ENCODE measurements at regions not wholly inside any gene's neighbourhood (a gene's known extent, or its start where the extent isn't known, plus 50 kb on each side); places are given as distances from the start of the nearest gene placed in this dataset.

DNA sequence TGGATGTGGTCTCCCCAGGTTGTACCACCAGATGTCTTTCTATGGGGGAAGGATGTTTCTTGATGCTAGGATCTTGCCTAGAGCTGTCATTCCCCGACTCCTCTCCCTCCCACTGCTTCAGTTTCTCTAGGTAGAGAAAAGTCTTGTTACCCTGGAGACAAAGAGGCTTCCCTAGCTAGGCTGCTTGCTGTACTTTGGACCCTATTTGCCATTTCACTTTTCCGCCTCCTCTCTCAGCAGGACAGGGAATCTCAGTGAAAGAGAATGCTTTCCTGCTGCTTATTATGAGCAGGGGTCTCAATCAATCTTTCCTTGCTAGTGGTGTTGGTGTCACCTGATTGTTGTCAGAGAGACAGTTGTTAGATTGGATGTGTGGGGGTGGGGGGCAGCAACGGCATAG, 818.8 kb upstream of the GYPC start:
- H3K4me1 Mint-ChIP-seq (ENCODE audit: unreplicated experiment), result no peaks in the 10 kb centered on the region
- H3K9me3 Mint-ChIP-seq (ENCODE audit: unreplicated experiment), result no peaks in the 10 kb centered on the region
- no peak overlapping the region for H3K27ac Mint-ChIP-seq (ENCODE audit: unreplicated experiment)
- no peaks in the 10 kb centered on the region for H3K27me3 Mint-ChIP-seq (ENCODE audit: unreplicated experiment)
- no peak overlapping the region for H3K4me3 Mint-ChIP-seq (ENCODE audit: unreplicated experiment)
- TF ChIP-seq, protein P1, sequence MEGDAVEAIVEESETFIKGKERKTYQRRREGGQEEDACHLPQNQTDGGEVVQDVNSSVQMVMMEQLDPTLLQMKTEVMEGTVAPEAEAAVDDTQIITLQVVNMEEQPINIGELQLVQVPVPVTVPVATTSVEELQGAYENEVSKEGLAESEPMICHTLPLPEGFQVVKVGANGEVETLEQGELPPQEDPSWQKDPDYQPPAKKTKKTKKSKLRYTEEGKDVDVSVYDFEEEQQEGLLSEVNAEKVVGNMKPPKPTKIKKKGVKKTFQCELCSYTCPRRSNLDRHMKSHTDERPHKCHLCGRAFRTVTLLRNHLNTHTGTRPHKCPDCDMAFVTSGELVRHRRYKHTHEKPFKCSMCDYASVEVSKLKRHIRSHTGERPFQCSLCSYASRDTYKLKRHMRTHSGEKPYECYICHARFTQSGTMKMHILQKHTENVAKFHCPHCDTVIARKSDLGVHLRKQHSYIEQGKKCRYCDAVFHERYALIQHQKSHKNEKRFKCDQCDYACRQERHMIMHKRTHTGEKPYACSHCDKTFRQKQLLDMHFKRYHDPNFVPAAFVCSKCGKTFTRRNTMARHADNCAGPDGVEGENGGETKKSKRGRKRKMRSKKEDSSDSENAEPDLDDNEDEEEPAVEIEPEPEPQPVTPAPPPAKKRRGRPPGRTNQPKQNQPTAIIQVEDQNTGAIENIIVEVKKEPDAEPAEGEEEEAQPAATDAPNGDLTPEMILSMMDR (IDR thresholded peaks at IDR 0.05; ENCODE audit: unreplicated experiment), result no peak
- no peak for DNase-seq (ENCODE audit: low spot score)
- H3K36me3 Mint-ChIP-seq (ENCODE audit: low read depth, unreplicated experiment), result no peaks in the 10 kb centered on the region

- Mint-ChIP-seq H3K9me3 (ENCODE audit: unreplicated experiment) (no peaks in the 10 kb centered on the region), H3K4me3 (ENCODE audit: unreplicated experiment) (no peak overlapping the region), H3K36me3 (ENCODE audit: low read depth, unreplicated experiment) (no peaks in the 10 kb centered on the region), H3K27me3 (ENCODE audit: unreplicated experiment) (no peaks in the 10 kb centered on the region), H3K27ac (ENCODE audit: unreplicated experiment) (no peak overlapping the region), H3K4me1 (ENCODE audit: unreplicated experiment) (no peaks in the 10 kb centered on the region)
- no peak for DNase-seq (ENCODE audit: low spot score)
- TF ChIP-seq, protein P1 (IDR thresholded peaks at IDR 0.05; ENCODE audit: unreplicated experiment), result no peak
These were observed 818.3 kb upstream of the GYPC start for GRCh38 chr2:125837611-125838010.

DNA sequence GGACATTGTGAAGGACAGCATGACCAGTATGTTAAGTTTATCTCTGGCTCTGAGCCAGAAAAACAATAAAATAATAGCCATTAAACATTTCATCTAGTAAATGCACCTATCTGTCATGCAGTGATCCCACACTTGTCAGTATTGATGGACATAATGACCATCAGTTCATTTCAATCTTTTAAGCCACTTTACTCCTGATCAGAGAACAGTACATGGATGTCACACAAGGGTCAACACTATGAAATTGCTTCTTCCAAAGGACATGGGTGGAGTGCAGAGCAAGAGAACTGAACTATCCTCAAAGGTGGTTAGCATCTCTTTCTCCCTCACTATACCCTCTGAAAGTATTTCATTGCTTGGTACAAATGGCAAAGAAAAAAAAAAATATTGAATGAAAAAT, 816.0 kb upstream of the GYPC start:
- DNase-seq (ENCODE audit: low spot score), result no peak

DNA sequence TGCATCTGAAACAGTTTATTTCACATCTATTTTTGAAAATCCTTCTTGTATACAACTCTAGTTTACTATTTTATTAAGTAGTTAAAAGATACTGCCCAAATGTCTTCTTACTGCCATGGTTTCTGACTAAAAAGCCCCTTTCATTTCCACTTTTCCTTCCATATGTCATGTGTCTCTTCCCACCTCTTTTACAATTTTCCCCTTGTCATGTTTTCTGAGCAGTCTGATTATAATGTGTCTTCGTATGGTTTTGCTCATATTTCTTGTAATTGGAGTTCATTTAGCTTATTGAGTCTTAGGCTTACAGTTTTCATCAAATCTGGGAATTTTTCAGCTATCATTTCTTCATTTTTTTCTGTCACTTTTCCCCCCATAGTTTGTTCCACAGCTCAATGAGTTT, 813.9 kb upstream of the GYPC start:
- Mint-ChIP-seq H3K27me3 (ENCODE audit: unreplicated experiment) (no peaks in the 10 kb centered on the region), H3K4me1 (ENCODE audit: unreplicated experiment) (no peaks in the 10 kb centered on the region), H3K9me3 (ENCODE audit: unreplicated experiment) (no peaks in the 10 kb centered on the region), H3K4me3 (ENCODE audit: unreplicated experiment) (no peak overlapping the region), H3K36me3 (ENCODE audit: low read depth, unreplicated experiment) (no peaks in the 10 kb centered on the region), H3K27ac (ENCODE audit: unreplicated experiment) (no peak overlapping the region)
- TF ChIP-seq, protein P1 (IDR thresholded peaks at IDR 0.05; ENCODE audit: unreplicated experiment), result no peak
- no peak for DNase-seq (ENCODE audit: low spot score)

More for the DNA sequence above, 816.0 kb upstream of the GYPC start:
- Mint-ChIP-seq H3K27me3 (ENCODE audit: unreplicated experiment) (no peaks in the 10 kb centered on the region), H3K27ac (ENCODE audit: unreplicated experiment) (no peak overlapping the region), H3K4me3 (ENCODE audit: unreplicated experiment) (no peak overlapping the region), H3K36me3 (ENCODE audit: low read depth, unreplicated experiment) (no peaks in the 10 kb centered on the region), H3K9me3 (ENCODE audit: unreplicated experiment) (no peaks in the 10 kb centered on the region), H3K4me1 (ENCODE audit: unreplicated experiment) (no peaks in the 10 kb centered on the region)
- TF ChIP-seq, protein P1 (IDR thresholded peaks at IDR 0.05; ENCODE audit: unreplicated experiment), result no peak

- H3K4me3 Mint-ChIP-seq (ENCODE audit: unreplicated experiment), result no peak overlapping the region
- no peaks in the 10 kb centered on the region for H3K4me1 Mint-ChIP-seq (ENCODE audit: unreplicated experiment)
- no peaks in the 10 kb centered on the region for H3K9me3 Mint-ChIP-seq (ENCODE audit: unreplicated experiment)
- DNase-seq (ENCODE audit: low spot score), result no peak
- TF ChIP-seq, protein P1 (IDR thresholded peaks at IDR 0.05; ENCODE audit: unreplicated experiment), result no peak
- no peak overlapping the region for H3K27ac Mint-ChIP-seq (ENCODE audit: unreplicated experiment)
- H3K36me3 Mint-ChIP-seq (ENCODE audit: low read depth, unreplicated experiment), result no peaks in the 10 kb centered on the region
- H3K27me3 Mint-ChIP-seq (ENCODE audit: unreplicated experiment), result no peaks in the 10 kb centered on the region
These were observed 805.4 kb upstream of the GYPC start for GRCh38 chr2:125850541-125850940.

Data from endothelial cell (in vitro differentiated cells).